HG02973 (cell line): ENCODE measurements at regions not wholly inside any gene's neighbourhood (a gene's known extent, or its start where the extent isn't known, plus 50 kb on each side); places are given as distances from the start of the nearest gene placed in this dataset.
"Not testable (repeated sequence)": the region's sequence is repeated elsewhere in the genome, so short reads cannot be mapped to it uniquely, and the experiment has no call there.

Experiments used
- ATAC-seq: cut with Tn5 transposase; IDR thresholded peaks from one replicate; pipeline ENCODE4 v1.9.1; 2021; ENCODE audit warnings: moderate library complexity; ENCODE audit not compliant: unreplicated experiment

DNA sequence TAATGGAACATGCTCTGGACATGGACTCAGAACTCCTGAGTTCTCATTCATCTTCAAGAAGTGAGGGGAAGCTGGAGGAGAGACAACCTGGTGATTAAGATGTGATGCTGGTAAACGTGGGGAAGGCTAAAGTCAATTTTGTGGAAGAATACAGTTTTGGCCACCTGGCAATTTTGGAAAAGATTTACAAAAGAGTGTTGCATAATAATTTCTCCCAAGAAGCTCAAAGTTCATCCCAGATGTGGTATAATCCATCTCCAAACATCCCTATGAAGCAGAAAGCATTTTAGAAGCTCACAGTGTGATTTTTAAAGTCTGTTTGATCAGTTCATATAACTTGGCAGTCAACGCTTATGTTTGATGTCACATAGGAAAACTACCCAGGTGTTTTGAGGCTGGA is 208.7 kb downstream of the LMX1A start:
- ATAC-seq: no peak

DNA sequence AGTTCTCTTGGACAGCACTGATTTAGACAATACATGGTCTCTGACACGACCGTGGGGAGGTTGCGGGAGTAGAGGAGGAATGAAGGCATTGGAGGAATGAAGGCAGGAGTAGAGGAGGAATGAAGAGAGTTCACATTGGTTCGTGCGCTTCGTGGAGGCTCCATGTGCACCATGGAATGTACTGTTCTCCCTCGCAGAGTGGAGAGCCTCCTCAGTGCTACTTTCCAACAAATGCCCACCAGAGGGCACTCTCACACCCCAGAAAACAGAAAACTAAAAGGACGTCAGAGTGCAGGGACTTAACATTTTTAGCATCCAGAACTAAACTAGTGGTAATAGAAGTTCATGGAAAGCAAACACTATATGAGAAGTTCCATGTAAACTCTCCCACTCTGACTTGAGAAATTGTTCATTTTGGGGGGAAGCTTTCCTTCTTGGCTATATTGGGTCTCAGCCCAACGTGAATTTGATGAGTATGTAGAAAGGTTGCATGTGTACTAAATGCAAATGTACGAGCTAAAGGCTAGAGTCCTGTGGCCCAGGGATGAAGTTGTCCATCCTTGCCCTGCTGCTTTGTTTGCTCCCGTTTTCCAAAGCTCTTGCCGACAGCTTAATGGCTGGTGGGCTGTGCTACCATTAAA is 211.6 kb downstream of the LMX1A start:
- peak; percentile 67 for ATAC-seq

DNA sequence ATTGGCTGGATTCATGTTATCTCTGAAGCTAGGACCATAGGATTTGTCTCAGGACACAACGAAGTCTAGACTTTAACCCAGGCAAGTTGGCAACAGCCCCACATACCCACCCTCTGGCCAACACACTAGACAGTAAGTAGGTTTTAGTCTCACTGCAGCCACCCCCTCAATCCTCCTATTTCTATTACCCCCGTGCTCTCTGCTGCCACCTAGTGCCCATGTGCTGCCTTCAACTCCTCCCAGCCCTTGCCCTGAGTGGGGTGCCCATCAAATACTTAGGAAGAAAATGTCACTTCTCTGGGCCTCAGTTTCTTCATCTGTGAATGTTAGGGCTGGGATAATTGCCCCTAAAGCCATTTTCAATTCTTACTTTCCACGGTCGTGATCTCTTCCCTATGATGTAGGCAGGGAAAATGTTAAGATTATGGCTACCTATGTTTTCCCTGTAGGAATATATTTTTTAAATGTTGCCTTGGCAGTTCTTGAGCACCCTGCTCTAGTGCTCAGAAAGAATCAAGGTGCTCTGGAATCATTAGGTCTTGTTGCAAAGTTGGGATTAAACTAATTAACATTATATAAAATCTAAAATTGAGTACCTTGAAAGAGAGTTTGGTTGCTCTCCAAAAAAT is 213.0 kb downstream of the LMX1A start:
- no peak for ATAC-seq

GRCh38 chr1:165138960-165139359 is 217.6 kb downstream of the LMX1A start:
- ATAC-seq: no peak

- ATAC-seq: no peak
These were observed 218.8 kb downstream of the LMX1A start for GRCh38 chr1:165137551-165138316.

- ATAC-seq: no peak
These were observed 222.1 kb downstream of the LMX1A start for GRCh38 chr1:165134431-165134830.

GRCh38 chr1:165129568-165130164 is 226.8 kb downstream of the LMX1A start:
- no peak for ATAC-seq

- ATAC-seq: no peak
These were observed 231.7 kb downstream of the LMX1A start for GRCh38 chr1:165124772-165125171.

- no peak for ATAC-seq
These were observed 237.4 kb downstream of the LMX1A start for GRCh38 chr1:165119086-165119485.

GRCh38 chr1:165117482-165117881 is 239.0 kb downstream of the LMX1A start:
- no peak for ATAC-seq

DNA sequence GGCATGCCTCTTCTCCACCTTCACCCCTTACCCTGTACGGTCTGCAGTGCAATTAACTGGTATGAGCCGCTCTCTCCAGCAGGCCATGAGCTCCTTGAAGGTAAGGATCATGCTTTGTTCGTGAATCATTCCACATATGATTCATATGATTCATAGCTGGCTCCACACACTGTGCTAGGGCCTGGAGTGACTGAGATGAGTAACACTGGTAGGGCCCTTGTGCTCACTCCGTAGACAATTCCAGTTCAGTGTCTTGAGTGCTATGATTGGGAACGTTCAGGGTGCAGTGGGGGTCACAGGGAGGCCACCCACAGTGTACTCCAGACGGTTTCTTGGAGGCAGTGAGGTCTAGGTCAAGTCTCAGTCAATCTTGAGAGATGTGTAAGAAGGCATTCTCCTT is 239.8 kb downstream of the LMX1A start:
- ATAC-seq: no peak

GRCh38 chr1:165116171-165116570 is 240.3 kb downstream of the LMX1A start:
- no peak for ATAC-seq

GRCh38 chr1:165114889-165115285 is 241.6 kb downstream of the LMX1A start:
- ATAC-seq: no peak

DNA sequence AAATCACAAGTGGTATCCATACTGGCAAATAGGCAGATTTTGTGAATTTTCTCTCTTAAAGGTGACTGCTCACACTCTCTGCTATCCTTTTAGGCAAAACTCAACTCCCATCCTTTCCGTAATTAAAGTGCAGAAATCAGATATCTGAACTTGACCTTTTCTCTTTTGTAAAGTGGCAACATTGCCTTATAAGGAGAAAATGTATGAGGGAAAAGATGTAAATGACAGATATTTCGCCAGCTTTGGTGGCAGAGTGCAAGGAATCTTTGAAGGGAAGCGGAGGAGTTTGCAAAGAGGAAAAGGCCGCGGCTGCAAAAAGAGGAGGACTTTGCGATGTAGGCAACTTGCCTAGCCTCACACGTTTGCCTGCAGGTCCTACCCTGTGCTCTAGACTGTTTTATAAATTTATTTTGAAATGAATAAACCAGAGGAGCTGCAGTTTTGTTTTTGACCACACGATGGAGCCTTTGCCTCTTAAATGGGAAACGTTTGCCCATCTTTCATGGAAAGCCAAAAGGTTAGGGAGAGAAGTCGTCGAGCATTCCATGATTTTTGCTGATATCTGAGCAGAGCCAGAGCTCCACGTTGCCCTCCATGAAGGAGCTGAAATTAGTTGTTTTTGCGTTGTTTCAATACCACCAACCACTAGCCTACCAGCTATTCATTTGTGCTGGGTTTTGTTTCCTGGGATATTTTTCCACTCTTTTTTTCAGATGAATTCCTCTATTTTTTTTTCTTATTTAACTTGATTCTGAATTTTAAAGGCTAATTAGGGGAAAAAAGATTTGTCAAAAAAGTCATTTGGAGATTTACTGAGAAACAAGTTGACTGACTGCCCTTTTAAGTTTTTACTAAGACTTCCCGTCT is 242.3 kb downstream of the LMX1A start:
- ATAC-seq: no peak

- no peak for ATAC-seq
These were observed 244.3 kb downstream of the LMX1A start for GRCh38 chr1:165112260-165112659.

DNA sequence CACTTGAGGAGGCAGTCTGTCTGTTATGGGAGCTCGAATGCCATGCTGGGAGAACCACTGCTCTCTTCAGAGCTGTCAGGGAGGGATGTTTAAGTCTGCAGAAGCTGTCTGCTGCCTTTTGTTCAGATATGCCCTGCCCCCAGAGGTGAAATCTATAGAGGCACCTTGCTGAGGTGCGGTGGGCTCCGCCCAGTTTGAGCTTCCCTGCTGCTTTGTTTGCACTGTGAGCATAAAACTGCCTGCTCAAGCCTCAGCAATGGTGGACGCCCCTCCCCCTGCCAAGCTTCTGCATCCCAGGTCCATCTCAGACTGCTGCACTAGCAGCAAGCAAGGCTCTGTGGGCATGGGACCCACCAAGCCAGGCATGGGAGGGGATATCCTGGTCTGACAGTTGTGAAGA is 247.5 kb downstream of the LMX1A start:
- no peak for ATAC-seq

DNA sequence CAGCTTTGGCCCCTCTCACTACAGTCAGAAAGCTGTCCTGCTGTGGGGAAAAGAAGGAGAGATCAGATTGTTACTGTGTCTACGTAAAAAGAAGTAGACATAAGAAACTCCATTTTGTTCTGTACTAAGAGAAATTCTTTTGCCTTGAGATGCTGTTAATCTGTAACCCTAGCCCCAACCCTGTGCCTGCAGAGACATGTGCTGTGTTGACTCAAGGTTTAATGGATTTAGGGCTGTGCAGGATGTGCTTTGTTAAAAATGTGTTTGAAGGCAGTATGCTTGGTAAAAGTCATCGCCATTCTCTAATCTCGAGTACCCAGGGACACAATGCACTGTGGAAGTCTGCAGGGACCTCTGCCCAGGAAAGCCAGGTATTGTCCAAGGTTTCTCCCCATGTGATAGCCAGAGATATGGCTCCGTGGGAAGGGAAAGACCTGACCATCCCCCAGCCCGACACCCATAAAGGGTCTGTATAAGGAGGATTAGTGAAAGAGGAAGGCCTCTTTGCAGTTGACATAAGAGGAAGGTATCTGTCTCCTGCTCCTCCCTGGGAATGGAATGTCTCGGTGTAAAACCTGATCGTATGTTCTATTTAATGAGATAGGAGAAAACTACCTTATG is 263.9 kb downstream of the LMX1A start:
- ATAC-seq: not testable (repeated sequence)

DNA sequence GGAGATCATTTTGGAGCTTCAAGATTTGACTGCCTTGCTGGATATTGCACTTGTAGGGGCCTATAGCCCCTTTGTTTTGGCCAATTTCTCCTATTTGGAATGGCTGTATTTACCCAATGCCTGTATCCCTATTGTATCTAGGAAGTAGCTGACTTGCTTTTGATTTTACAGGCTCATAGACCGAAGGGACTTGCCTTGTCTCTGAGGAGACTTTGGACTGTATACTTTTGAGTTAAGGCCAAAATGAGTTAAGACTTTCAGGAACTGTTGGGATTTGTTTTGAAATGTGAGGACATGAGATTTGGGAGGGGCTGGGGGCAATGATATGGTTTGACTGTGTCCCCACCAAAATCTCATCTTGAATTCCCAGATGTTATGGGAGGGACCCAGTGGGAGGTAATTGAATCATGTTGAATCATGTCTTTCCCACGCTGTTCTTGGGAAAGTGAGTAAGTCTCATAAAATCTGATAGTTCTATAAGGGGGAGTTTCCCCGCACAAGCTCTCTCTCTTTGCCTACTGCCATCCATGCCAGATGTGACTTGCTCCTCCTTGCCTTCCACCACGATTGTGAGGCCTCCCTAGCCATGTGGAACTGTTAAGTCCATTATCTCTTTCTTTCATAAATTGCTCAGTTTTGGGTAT is 276.1 kb downstream of the LMX1A start:
- ATAC-seq: no peak

- ATAC-seq: no peak
These were observed 278.1 kb downstream of the LMX1A start for GRCh38 chr1:165078391-165078790.
